GM19099 (cell line): ENCODE measurements at regions not wholly inside any gene's neighbourhood (a gene's known extent, or its start where the extent isn't known, plus 50 kb on each side); places are given as distances from the start of the nearest gene placed in this dataset.

Source experiments
- POLR2A ChIP-seq: IDR thresholded peaks from 3 replicates; pipeline ENCODE4 v1.6.1; 2011; ENCODE audit warnings: low read depth; ENCODE audit not compliant: insufficient read length; ENCODE audit errors: extremely low read depth

- no peak for TF ChIP-seq POLR2A
Measured at GRCh38 chr9:38296807-38297206, 95.7 kb upstream of the ALDH1B1 start.

- no peak for TF ChIP-seq POLR2A
Measured at GRCh38 chr9:38295764-38296163, 96.7 kb upstream of the ALDH1B1 start.

GRCh38 chr9:38294220-38294960, 98.1 kb upstream of the ALDH1B1 start:
- no peak for TF ChIP-seq POLR2A

- TF ChIP-seq POLR2A: no peak
Measured at GRCh38 chr9:38293022-38293421, 99.5 kb upstream of the ALDH1B1 start.

GRCh38 chr9:38292480-38292879, 100.0 kb upstream of the ALDH1B1 start:
- no peak for TF ChIP-seq POLR2A

- no peak for TF ChIP-seq POLR2A
Measured at GRCh38 chr9:38289866-38290245, 102.6 kb upstream of the ALDH1B1 start.

- no peak for TF ChIP-seq POLR2A
Measured at GRCh38 chr9:38289236-38289865, 103.2 kb upstream of the ALDH1B1 start.

GRCh38 chr9:38288502-38288901, 104.0 kb upstream of the ALDH1B1 start:
- TF ChIP-seq POLR2A: no peak

- no peak for TF ChIP-seq POLR2A
Measured at GRCh38 chr9:38287420-38287985, 105.0 kb upstream of the ALDH1B1 start.

GRCh38 chr9:38286766-38287165, 105.7 kb upstream of the ALDH1B1 start:
- no peak for TF ChIP-seq POLR2A

GRCh38 chr9:38286357-38286756, 106.1 kb upstream of the ALDH1B1 start:
- no peak for TF ChIP-seq POLR2A

GRCh38 chr9:38285236-38285635, 107.3 kb upstream of the ALDH1B1 start:
- TF ChIP-seq POLR2A: no peak

GRCh38 chr9:38284588-38285051, 107.9 kb upstream of the ALDH1B1 start:
- no peak for TF ChIP-seq POLR2A

- TF ChIP-seq POLR2A: no peak
Measured at GRCh38 chr9:38284039-38284575, 108.4 kb upstream of the ALDH1B1 start.

- no peak for TF ChIP-seq POLR2A
Measured at GRCh38 chr9:38282756-38283155, 109.7 kb upstream of the ALDH1B1 start.

- no peak for TF ChIP-seq POLR2A
Measured at GRCh38 chr9:38281917-38282316, 110.6 kb upstream of the ALDH1B1 start.
